ENCODE measurements at regions not wholly inside any gene's neighbourhood (a gene's known extent, or its start where the extent isn't known, plus 50 kb on each side); places are given as distances from the start of the nearest gene placed in this dataset.

DNA sequence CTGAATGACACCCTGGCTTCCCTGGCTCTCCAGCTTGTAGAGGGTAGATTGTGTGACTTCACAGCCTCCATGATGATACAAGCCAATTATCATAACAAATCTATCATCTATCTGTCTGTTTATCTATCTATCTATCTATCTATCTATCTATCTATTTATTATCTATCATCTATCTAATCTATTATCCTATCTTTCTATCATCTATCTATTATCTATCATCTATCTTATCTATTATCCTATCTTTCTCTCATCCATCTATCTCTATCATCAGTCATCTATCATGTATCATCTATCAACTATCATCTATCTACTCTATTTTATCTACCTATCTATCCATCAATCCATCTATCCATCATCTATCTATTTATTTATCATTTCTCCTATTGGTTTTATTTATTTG lies 361.8 kb downstream of the RNF144A start:
- no peaks in the 10 kb centered on the region for H3K27me3 ChIP-seq (ENCODE audit: control insufficient read depth in 2 of 2, insufficient read depth in 2 of 2, low read length in 2 of 2)
- H3K4me1 ChIP-seq (ENCODE audit: control insufficient read depth in 1 of 2, insufficient read depth in 2 of 2, low read length in 2 of 2), result no peaks in the 10 kb centered on the region
- no peaks in the 10 kb centered on the region for H4K20me1 ChIP-seq (ENCODE audit: insufficient read depth, low read length)
- no peaks in the 10 kb centered on the region for H3K9me3 ChIP-seq (replicated peaks in 1 of 2; ENCODE audit: control insufficient read depth in 1 of 2, insufficient read depth in 1 of 2, low read length in 2 of 2)
- no peaks in the 10 kb centered on the region for H3K36me3 ChIP-seq (replicated peaks in 1 of 2; ENCODE audit: control insufficient read depth in 1 of 2, insufficient read depth in 2 of 2, low read length in 2 of 2)
- intact Hi-C loops (cut with micrococcal nuclease), result no loop called here
- no peak overlapping the region for H3K27ac ChIP-seq (ENCODE audit: low read depth in 1 of 2, low read length in 2 of 2)
- no peak overlapping the region for H3K9ac ChIP-seq (ENCODE audit: insufficient read depth, low read length, poor library complexity, severe bottlenecking)
- Mint-ChIP-seq H3K27me3 (ENCODE audit: low read depth in 3 of 3) (peaks cover 2 to 4% (median 2%) of the 10 kb centered on the region in 3 donors), H3K4me1 (no peaks in the 10 kb centered on the region), H3K9me3 (peaks cover 0 to 3% (median 2%) of the 10 kb centered on the region in 7 donors), H3K27ac (no peak overlapping the region), H3K36me3 (no peaks in the 10 kb centered on the region), H3K4me3 (no peak overlapping the region)
- TF ChIP-seq, protein P1, sequence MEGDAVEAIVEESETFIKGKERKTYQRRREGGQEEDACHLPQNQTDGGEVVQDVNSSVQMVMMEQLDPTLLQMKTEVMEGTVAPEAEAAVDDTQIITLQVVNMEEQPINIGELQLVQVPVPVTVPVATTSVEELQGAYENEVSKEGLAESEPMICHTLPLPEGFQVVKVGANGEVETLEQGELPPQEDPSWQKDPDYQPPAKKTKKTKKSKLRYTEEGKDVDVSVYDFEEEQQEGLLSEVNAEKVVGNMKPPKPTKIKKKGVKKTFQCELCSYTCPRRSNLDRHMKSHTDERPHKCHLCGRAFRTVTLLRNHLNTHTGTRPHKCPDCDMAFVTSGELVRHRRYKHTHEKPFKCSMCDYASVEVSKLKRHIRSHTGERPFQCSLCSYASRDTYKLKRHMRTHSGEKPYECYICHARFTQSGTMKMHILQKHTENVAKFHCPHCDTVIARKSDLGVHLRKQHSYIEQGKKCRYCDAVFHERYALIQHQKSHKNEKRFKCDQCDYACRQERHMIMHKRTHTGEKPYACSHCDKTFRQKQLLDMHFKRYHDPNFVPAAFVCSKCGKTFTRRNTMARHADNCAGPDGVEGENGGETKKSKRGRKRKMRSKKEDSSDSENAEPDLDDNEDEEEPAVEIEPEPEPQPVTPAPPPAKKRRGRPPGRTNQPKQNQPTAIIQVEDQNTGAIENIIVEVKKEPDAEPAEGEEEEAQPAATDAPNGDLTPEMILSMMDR (IDR thresholded peaks at IDR 0.05), result no peak
- H3K4me2 ChIP-seq (replicated peaks; ENCODE audit: extremely low read depth, low read length, poor library complexity, severe bottlenecking), result no peak overlapping the region
- no peaks in the 10 kb centered on the region for H3K79me2 ChIP-seq (ENCODE audit: insufficient read depth, low read length)
- DNase-seq, result no peak
- H2AFZ ChIP-seq (ENCODE audit: insufficient read depth, low read depth, low read length, poor library complexity, severe bottlenecking), result no peak overlapping the region
- no peak overlapping the region for H3K4me3 ChIP-seq (replicated peaks in 1 of 3; ENCODE audit: low read depth in 2 of 3, low read length in 3 of 3)

DNA sequence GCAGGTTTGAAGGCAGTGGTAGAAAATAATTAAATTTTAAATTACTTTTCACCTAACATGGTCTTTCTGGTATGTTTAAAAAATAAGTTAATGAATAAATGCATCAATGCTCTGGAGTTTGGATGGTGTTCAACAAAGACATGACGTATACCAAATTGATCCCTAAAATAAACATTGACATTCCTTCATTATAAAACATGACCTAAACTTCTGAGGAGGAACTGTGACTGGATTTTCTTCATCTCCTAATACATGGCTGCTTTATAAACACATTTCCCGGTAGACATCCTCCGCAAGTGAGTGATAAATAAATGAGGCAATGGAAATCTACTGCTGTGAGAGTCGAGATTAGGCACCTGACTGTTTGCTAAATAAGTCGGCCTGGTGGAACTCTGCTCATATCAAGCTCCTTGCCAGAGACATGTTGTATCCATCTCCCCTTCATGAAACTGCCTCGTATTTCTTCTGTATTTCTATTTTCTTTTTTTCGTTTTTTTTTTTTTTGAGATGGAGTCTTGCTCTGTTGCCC lies 362.3 kb downstream of the RNF144A start:
- H4K20me1 ChIP-seq (ENCODE audit: insufficient read depth, low read length), result no peaks in the 10 kb centered on the region
- no peaks in the 10 kb centered on the region for H3K79me2 ChIP-seq (ENCODE audit: insufficient read depth, low read length)
- H3K9me3 ChIP-seq (replicated peaks in 1 of 2; ENCODE audit: control insufficient read depth in 1 of 2, insufficient read depth in 1 of 2, low read length in 2 of 2), result no peaks in the 10 kb centered on the region
- Mint-ChIP-seq H3K27me3 (ENCODE audit: low read depth in 3 of 3) (peaks cover 2 to 4% (median 3%) of the 10 kb centered on the region in 3 donors), H3K4me1 (no peaks in the 10 kb centered on the region), H3K36me3 (no peaks in the 10 kb centered on the region), H3K9me3 (peaks cover 0 to 3% (median 2%) of the 10 kb centered on the region in 7 donors), H3K4me3 (no peak overlapping the region), H3K27ac (no peak overlapping the region)
- no peak overlapping the region for H2AFZ ChIP-seq (ENCODE audit: insufficient read depth, low read depth, low read length, poor library complexity, severe bottlenecking)
- H3K4me3 ChIP-seq (replicated peaks in 1 of 3; ENCODE audit: low read depth in 2 of 3, low read length in 3 of 3), result no peak overlapping the region
- no peak overlapping the region for H3K9ac ChIP-seq (ENCODE audit: insufficient read depth, low read length, poor library complexity, severe bottlenecking)
- H3K36me3 ChIP-seq (replicated peaks in 1 of 2; ENCODE audit: control insufficient read depth in 1 of 2, insufficient read depth in 2 of 2, low read length in 2 of 2), result no peaks in the 10 kb centered on the region
- no peaks in the 10 kb centered on the region for H3K4me1 ChIP-seq (ENCODE audit: control insufficient read depth in 1 of 2, insufficient read depth in 2 of 2, low read length in 2 of 2)
- DNase-seq, result no peak
- WGBS (ENCODE audit: insufficient coverage), result 80% methylated on average over 2 of the region's 7 CpGs
- TF ChIP-seq, protein P1 (IDR thresholded peaks at IDR 0.05), result no peak
- H3K27me3 ChIP-seq (ENCODE audit: control insufficient read depth in 2 of 2, insufficient read depth in 2 of 2, low read length in 2 of 2), result no peaks in the 10 kb centered on the region
- no peak overlapping the region for H3K4me2 ChIP-seq (replicated peaks; ENCODE audit: extremely low read depth, low read length, poor library complexity, severe bottlenecking)
- H3K27ac ChIP-seq (ENCODE audit: low read depth in 1 of 2, low read length in 2 of 2), result no peak overlapping the region
- intact Hi-C loops (cut with micrococcal nuclease), result no loop called here

Data from CD14-positive monocyte (primary cell).